HG03469 (cell line): ENCODE measurements at regions not wholly inside any gene's neighbourhood (a gene's known extent, or its start where the extent isn't known, plus 50 kb on each side); places are given as distances from the start of the nearest gene placed in this dataset.

Source experiments
- ATAC-seq: cut with Tn5 transposase; IDR thresholded peaks from one replicate; pipeline ENCODE4 v1.9.1; 2021; ENCODE audit warnings: mild to moderate bottlenecking, moderate library complexity, moderate number of reproducible peaks; ENCODE audit not compliant: unreplicated experiment

DNA sequence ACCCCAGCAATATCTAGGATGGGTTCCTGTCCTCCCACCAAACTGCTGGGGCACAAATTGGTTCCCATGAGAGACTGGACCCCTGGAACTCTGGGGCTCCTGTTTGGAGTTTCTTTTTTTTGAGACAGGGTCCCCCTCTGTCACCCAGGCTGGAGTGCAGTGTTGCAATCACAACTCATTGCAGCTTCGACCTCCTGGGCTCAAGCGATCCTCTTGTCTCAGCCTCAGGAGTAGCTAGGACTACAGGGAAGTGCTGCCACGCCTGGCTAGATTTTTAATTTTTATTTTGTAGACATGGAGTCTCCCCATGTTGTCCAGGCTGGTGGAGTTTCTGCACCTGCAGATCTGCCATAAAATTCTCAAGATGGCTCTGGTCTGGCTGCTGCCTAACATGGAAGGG, 56.3 kb upstream of the BRD7 start:
- no peak for ATAC-seq

DNA sequence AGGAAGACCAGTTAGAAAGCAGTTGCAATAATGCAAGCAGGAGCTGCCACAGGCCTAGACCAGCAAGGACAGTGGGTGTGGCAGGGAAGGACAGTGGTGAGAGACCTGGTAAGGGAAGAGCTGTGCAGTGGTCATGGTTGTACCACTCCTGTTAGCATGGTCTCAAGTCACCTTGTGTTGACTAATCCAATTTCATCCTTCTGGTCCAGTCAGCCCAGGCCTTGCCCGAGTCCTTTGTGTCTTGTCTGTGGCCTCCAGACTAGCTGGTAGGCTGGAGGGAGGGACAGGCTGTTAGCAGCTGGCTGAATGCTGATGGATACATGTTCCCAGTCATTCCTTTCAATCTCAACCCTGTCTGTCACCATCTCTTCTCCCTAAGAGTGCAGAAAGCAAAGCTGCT, 54.1 kb upstream of the BRD7 start:
- ATAC-seq = no peak

DNA sequence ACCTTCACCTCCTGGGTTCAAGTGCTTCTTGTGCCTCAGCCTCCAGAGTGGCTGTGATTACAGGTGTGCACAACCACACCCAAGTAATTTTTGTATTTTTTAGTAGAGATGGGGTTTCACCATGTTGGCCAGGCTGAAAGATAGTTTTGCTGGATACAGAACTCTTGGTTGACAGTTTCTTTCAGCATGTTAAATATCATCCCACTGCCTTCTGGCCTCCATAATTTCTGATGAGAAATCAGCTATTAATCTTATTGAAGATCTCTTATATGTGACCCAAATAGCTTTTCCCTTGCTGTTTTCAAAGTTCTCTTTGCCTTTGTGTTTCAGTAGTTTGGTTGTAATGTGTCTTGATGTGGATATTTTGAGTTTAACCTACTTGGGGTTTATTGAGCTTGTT, 50.3 kb upstream of the BRD7 start:
- ATAC-seq = no peak
